ENCODE measurements at regions not wholly inside any gene's neighbourhood (a gene's known extent, or its start where the extent isn't known, plus 50 kb on each side); places are given as distances from the start of the nearest gene placed in this dataset.

DNA sequence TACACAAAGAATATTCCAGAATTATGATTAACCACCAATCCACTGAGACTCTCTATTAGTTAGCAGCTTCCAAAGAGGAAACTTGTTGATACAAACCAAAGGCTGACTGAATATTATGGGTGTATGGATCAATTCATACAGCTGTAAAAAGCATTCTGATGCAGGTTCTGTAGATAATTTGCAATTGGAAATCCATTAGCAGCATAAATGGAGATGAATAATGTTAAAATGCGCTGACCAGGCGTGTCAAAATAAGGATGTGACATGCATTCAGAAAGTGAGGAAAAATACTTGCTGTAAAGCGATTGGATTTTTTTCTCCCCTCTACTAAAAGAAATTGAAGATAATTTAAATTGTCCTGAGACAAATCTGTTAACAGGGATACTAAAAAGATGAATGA is 169.0 kb upstream of the DDX18 start:
- H2AFZ ChIP-seq (ENCODE audit: low read length): no peak overlapping the region
- TF ChIP-seq, protein P1, sequence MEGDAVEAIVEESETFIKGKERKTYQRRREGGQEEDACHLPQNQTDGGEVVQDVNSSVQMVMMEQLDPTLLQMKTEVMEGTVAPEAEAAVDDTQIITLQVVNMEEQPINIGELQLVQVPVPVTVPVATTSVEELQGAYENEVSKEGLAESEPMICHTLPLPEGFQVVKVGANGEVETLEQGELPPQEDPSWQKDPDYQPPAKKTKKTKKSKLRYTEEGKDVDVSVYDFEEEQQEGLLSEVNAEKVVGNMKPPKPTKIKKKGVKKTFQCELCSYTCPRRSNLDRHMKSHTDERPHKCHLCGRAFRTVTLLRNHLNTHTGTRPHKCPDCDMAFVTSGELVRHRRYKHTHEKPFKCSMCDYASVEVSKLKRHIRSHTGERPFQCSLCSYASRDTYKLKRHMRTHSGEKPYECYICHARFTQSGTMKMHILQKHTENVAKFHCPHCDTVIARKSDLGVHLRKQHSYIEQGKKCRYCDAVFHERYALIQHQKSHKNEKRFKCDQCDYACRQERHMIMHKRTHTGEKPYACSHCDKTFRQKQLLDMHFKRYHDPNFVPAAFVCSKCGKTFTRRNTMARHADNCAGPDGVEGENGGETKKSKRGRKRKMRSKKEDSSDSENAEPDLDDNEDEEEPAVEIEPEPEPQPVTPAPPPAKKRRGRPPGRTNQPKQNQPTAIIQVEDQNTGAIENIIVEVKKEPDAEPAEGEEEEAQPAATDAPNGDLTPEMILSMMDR (IDR thresholded peaks at IDR 0.05; ENCODE audit: extremely low read depth, low read depth, low read length): no peak
- H3K4me2 ChIP-seq (ENCODE audit: insufficient read depth, low read length): no peak overlapping the region
- peaks cover 4% of the 10 kb centered on the region for H3K9me3 ChIP-seq (ENCODE audit: low read depth, low read length)
- H3K27ac ChIP-seq (ENCODE audit: low read depth, low read length): no peak overlapping the region
- no peak overlapping the region for H3K4me3 ChIP-seq (ENCODE audit: insufficient read depth, low read length)
- H3K79me2 ChIP-seq (ENCODE audit: insufficient read depth, low read length): no peaks in the 10 kb centered on the region
- H4K20me1 ChIP-seq (ENCODE audit: insufficient read depth, low read length): no peaks in the 10 kb centered on the region
- no peaks in the 10 kb centered on the region for H3K27me3 ChIP-seq (ENCODE audit: insufficient read depth, low read length)
- DNase-seq (ENCODE audit: insufficient read length, low spot score, missing footprints): no peak
- H3K36me3 ChIP-seq (ENCODE audit: insufficient read depth, low read length): no peaks in the 10 kb centered on the region
- H3K4me1 ChIP-seq (ENCODE audit: insufficient read depth, low read length): no peaks in the 10 kb centered on the region

DNA sequence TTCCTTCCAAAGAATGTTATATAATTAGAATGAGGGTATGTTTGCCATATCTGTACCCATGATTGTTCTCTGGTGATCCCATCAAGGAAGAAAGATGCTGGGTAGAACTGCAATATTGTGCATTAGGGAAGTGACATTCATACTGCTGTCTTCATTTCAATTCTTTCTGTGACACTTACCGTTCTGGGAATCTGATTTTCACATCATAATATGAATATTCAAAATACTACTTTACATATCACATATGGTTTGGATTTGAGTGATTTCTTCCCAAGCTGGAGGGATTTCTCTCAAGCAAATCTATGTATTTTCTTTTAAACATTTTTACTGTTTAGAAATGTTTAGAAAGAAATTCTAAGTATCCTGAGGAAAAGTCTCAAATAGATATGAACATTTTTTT is 168.4 kb upstream of the DDX18 start:
- H3K4me1 ChIP-seq (ENCODE audit: insufficient read depth, low read length): no peaks in the 10 kb centered on the region
- H4K20me1 ChIP-seq (ENCODE audit: insufficient read depth, low read length): no peaks in the 10 kb centered on the region
- H3K4me2 ChIP-seq (ENCODE audit: insufficient read depth, low read length): no peak overlapping the region
- no peak overlapping the region for H3K4me3 ChIP-seq (ENCODE audit: insufficient read depth, low read length)
- no peak for DNase-seq (ENCODE audit: insufficient read length, low spot score, missing footprints)
- H3K27ac ChIP-seq (ENCODE audit: low read depth, low read length): no peak overlapping the region
- no peaks in the 10 kb centered on the region for H3K27me3 ChIP-seq (ENCODE audit: insufficient read depth, low read length)
- H3K79me2 ChIP-seq (ENCODE audit: insufficient read depth, low read length): no peaks in the 10 kb centered on the region
- TF ChIP-seq, protein P1 (IDR thresholded peaks at IDR 0.05; ENCODE audit: extremely low read depth, low read depth, low read length): no peak
- H3K9me3 ChIP-seq (ENCODE audit: low read depth, low read length): peaks cover 4% of the 10 kb centered on the region
- no peak overlapping the region for H2AFZ ChIP-seq (ENCODE audit: low read length)
- H3K36me3 ChIP-seq (ENCODE audit: insufficient read depth, low read length): no peaks in the 10 kb centered on the region

- H3K79me2 ChIP-seq (ENCODE audit: insufficient read depth, low read length): no peaks in the 10 kb centered on the region
- H2AFZ ChIP-seq (ENCODE audit: low read length): no peak overlapping the region
- DNase-seq (ENCODE audit: insufficient read length, low spot score, missing footprints): no peak
- H3K4me2 ChIP-seq (ENCODE audit: insufficient read depth, low read length): no peak overlapping the region
- no peak overlapping the region for H3K4me3 ChIP-seq (ENCODE audit: insufficient read depth, low read length)
- H3K9me3 ChIP-seq (ENCODE audit: low read depth, low read length): peaks cover 4% of the 10 kb centered on the region
- TF ChIP-seq, protein P1 (IDR thresholded peaks at IDR 0.05; ENCODE audit: extremely low read depth, low read depth, low read length): no peak
- no peaks in the 10 kb centered on the region for H3K4me1 ChIP-seq (ENCODE audit: insufficient read depth, low read length)
- H3K27me3 ChIP-seq (ENCODE audit: insufficient read depth, low read length): no peaks in the 10 kb centered on the region
- H3K36me3 ChIP-seq (ENCODE audit: insufficient read depth, low read length): no peaks in the 10 kb centered on the region
- no peaks in the 10 kb centered on the region for H4K20me1 ChIP-seq (ENCODE audit: insufficient read depth, low read length)
- H3K27ac ChIP-seq (ENCODE audit: low read depth, low read length): no peak overlapping the region
Observed at GRCh38 chr2:117646872-117647271, 167.6 kb upstream of the DDX18 start.

- Histone ChIP-seq H3K27ac (ENCODE audit: low read depth, low read length) (no peak overlapping the region), H3K4me1 (ENCODE audit: insufficient read depth, low read length) (no peaks in the 10 kb centered on the region), H2AFZ (ENCODE audit: low read length) (no peak overlapping the region), H4K20me1 (ENCODE audit: insufficient read depth, low read length) (no peaks in the 10 kb centered on the region), H3K4me3 (ENCODE audit: insufficient read depth, low read length) (no peak overlapping the region), H3K4me2 (ENCODE audit: insufficient read depth, low read length) (no peak overlapping the region), H3K27me3 (ENCODE audit: insufficient read depth, low read length) (no peaks in the 10 kb centered on the region), H3K36me3 (ENCODE audit: insufficient read depth, low read length) (no peaks in the 10 kb centered on the region), H3K79me2 (ENCODE audit: insufficient read depth, low read length) (no peaks in the 10 kb centered on the region), H3K9me3 (ENCODE audit: low read depth, low read length) (no peaks in the 10 kb centered on the region)
- TF ChIP-seq, protein P1 (IDR thresholded peaks at IDR 0.05; ENCODE audit: extremely low read depth, low read depth, low read length): no peak
- DNase-seq (ENCODE audit: insufficient read length, low spot score, missing footprints): no peak
Observed at GRCh38 chr2:117656546-117656945, 157.9 kb upstream of the DDX18 start.

Measured in osteoblast (primary cell).